Activated CD4-positive, alpha-beta T cell treated with anti-CD3 and anti-CD28 coated beads, Interleukin-2, amount 10 ng/mL, durations not matched to agents 24 days and 14 days (primary cell): ENCODE measurements at regions not wholly inside any gene's neighbourhood (a gene's known extent, or its start where the extent isn't known, plus 50 kb on each side); places are given as distances from the start of the nearest gene placed in this dataset.

Experiments
- DNase-seq: peaks from one replicate; pipeline ENCODE4 v3.0.0; 2022
- H3K27ac Mint-ChIP-seq: one replicate; pipeline ENCODE4 v1.8.0; 2022; ENCODE audit warnings: mild to moderate bottlenecking, mixed read lengths
- H3K27me3 Mint-ChIP-seq: one replicate; pipeline ENCODE4 v1.8.0; 2022; ENCODE audit warnings: mixed read lengths
- H3K36me3 Mint-ChIP-seq: one replicate; pipeline ENCODE4 v1.8.0; 2022; ENCODE audit warnings: low read depth, mild to moderate bottlenecking, mixed read lengths
- H3K4me1 Mint-ChIP-seq: one replicate; pipeline ENCODE4 v1.8.0; 2021; ENCODE audit warnings: mixed read lengths
- H3K4me3 Mint-ChIP-seq: one replicate; pipeline ENCODE4 v1.8.0; 2022; ENCODE audit warnings: mild to moderate bottlenecking, moderate library complexity, mixed read lengths
- H3K9me3 Mint-ChIP-seq: one replicate; pipeline ENCODE4 v1.8.0; 2021; ENCODE audit warnings: mixed read lengths
- intact Hi-C: fragments of 100-400 bp; cut with micrococcal nuclease; formaldehyde crosslinking; loops from one replicate; pipeline ENCODE4 v1.15.1; 2023

- no peaks in the 10 kb centered on the region for H3K36me3 Mint-ChIP-seq
- DNase-seq = no peak
- H3K27me3 Mint-ChIP-seq = no peaks in the 10 kb centered on the region
- no peaks in the 10 kb centered on the region for H3K4me1 Mint-ChIP-seq
- H3K27ac Mint-ChIP-seq = no peak overlapping the region
- H3K4me3 Mint-ChIP-seq = no peak overlapping the region
- intact Hi-C loops = no loop called here
- H3K9me3 Mint-ChIP-seq = no peaks in the 10 kb centered on the region
These were observed 1963.3 kb upstream of the PIK3C3 start for GRCh38 chr18:39991696-39992265.

GRCh38 chr18:39990540-39990939 is 1964.5 kb upstream of the PIK3C3 start:
- intact Hi-C loops = no loop called here
- DNase-seq = no peak
- no peaks in the 10 kb centered on the region for H3K27me3 Mint-ChIP-seq
- H3K9me3 Mint-ChIP-seq = peaks cover 5% of the 10 kb centered on the region
- no peaks in the 10 kb centered on the region for H3K36me3 Mint-ChIP-seq
- no peaks in the 10 kb centered on the region for H3K4me1 Mint-ChIP-seq
- no peak overlapping the region for H3K4me3 Mint-ChIP-seq
- no peak overlapping the region for H3K27ac Mint-ChIP-seq

- Mint-ChIP-seq H3K36me3 (no peaks in the 10 kb centered on the region), H3K27me3 (no peaks in the 10 kb centered on the region), H3K27ac (no peak overlapping the region), H3K9me3 (no peaks in the 10 kb centered on the region), H3K4me1 (no peaks in the 10 kb centered on the region), H3K4me3 (no peak overlapping the region)
- DNase-seq = no peak
- intact Hi-C loops = no loop called here
These were observed 1978.3 kb upstream of the PIK3C3 start for GRCh38 chr18:39976771-39977170.

GRCh38 chr18:39972521-39972920 is 1982.5 kb upstream of the PIK3C3 start:
- Mint-ChIP-seq H3K9me3 (no peaks in the 10 kb centered on the region), H3K4me1 (no peaks in the 10 kb centered on the region), H3K27me3 (no peaks in the 10 kb centered on the region), H3K36me3 (no peaks in the 10 kb centered on the region), H3K4me3 (no peak overlapping the region), H3K27ac (no peak overlapping the region)
- intact Hi-C loops = no loop called here
- DNase-seq = no peak

- H3K4me3 Mint-ChIP-seq = no peak overlapping the region
- intact Hi-C loops = no loop called here
- H3K27me3 Mint-ChIP-seq = no peaks in the 10 kb centered on the region
- no peak for DNase-seq
- no peaks in the 10 kb centered on the region for H3K4me1 Mint-ChIP-seq
- no peaks in the 10 kb centered on the region for H3K36me3 Mint-ChIP-seq
- H3K9me3 Mint-ChIP-seq = no peaks in the 10 kb centered on the region
- H3K27ac Mint-ChIP-seq = no peak overlapping the region
These were observed 1985.1 kb upstream of the PIK3C3 start for GRCh38 chr18:39969803-39970494.

GRCh38 chr18:39966275-39966674 is 1988.8 kb upstream of the PIK3C3 start:
- Mint-ChIP-seq H3K9me3 (peaks cover 3% of the 10 kb centered on the region), H3K4me1 (no peaks in the 10 kb centered on the region), H3K27ac (no peak overlapping the region), H3K27me3 (no peaks in the 10 kb centered on the region), H3K36me3 (no peaks in the 10 kb centered on the region), H3K4me3 (no peak overlapping the region)
- DNase-seq = no peak
- intact Hi-C loops = no loop called here

GRCh38 chr18:39962546-39962945 is 1992.5 kb upstream of the PIK3C3 start:
- Mint-ChIP-seq H3K36me3 (no peaks in the 10 kb centered on the region), H3K27me3 (no peaks in the 10 kb centered on the region), H3K27ac (no peak overlapping the region), H3K4me3 (no peak overlapping the region), H3K9me3 (peaks cover 3% of the 10 kb centered on the region), H3K4me1 (no peaks in the 10 kb centered on the region)
- intact Hi-C loops = no loop called here
- DNase-seq = no peak

- H3K4me3 Mint-ChIP-seq = no peak overlapping the region
- intact Hi-C loops = no loop called here
- no peaks in the 10 kb centered on the region for H3K27me3 Mint-ChIP-seq
- H3K36me3 Mint-ChIP-seq = no peaks in the 10 kb centered on the region
- no peak for DNase-seq
- peaks cover 3% of the 10 kb centered on the region for H3K9me3 Mint-ChIP-seq
- H3K27ac Mint-ChIP-seq = no peak overlapping the region
- no peaks in the 10 kb centered on the region for H3K4me1 Mint-ChIP-seq
These were observed 1994.5 kb upstream of the PIK3C3 start for GRCh38 chr18:39960550-39960949.

GRCh38 chr18:39959839-39960238 is 1995.2 kb upstream of the PIK3C3 start:
- intact Hi-C loops = no loop called here
- H3K27ac Mint-ChIP-seq = no peak overlapping the region
- no peak for DNase-seq
- no peak overlapping the region for H3K4me3 Mint-ChIP-seq
- H3K36me3 Mint-ChIP-seq = no peaks in the 10 kb centered on the region
- H3K4me1 Mint-ChIP-seq = no peaks in the 10 kb centered on the region
- no peaks in the 10 kb centered on the region for H3K27me3 Mint-ChIP-seq
- peaks cover 3% of the 10 kb centered on the region for H3K9me3 Mint-ChIP-seq

- H3K36me3 Mint-ChIP-seq = no peaks in the 10 kb centered on the region
- no peak for DNase-seq
- H3K9me3 Mint-ChIP-seq = peaks cover 3% of the 10 kb centered on the region
- no peak overlapping the region for H3K27ac Mint-ChIP-seq
- intact Hi-C loops = no loop called here
- H3K27me3 Mint-ChIP-seq = no peaks in the 10 kb centered on the region
- no peak overlapping the region for H3K4me3 Mint-ChIP-seq
- no peaks in the 10 kb centered on the region for H3K4me1 Mint-ChIP-seq
These were observed 1996.2 kb upstream of the PIK3C3 start for GRCh38 chr18:39958876-39959275.

GRCh38 chr18:39952816-39953215 is 2002.2 kb upstream of the PIK3C3 start:
- H3K4me1 Mint-ChIP-seq = no peaks in the 10 kb centered on the region
- no peaks in the 10 kb centered on the region for H3K27me3 Mint-ChIP-seq
- intact Hi-C loops = no loop called here
- H3K36me3 Mint-ChIP-seq = no peaks in the 10 kb centered on the region
- H3K4me3 Mint-ChIP-seq = no peak overlapping the region
- no peak overlapping the region for H3K27ac Mint-ChIP-seq
- no peak for DNase-seq
- H3K9me3 Mint-ChIP-seq = no peaks in the 10 kb centered on the region

- Mint-ChIP-seq H3K36me3 (no peaks in the 10 kb centered on the region), H3K4me3 (no peak overlapping the region), H3K9me3 (peaks cover 3% of the 10 kb centered on the region), H3K27ac (no peak overlapping the region), H3K4me1 (no peaks in the 10 kb centered on the region), H3K27me3 (no peaks in the 10 kb centered on the region)
- DNase-seq = no peak
- intact Hi-C loops = no loop called here
These were observed 2003.8 kb upstream of the PIK3C3 start for GRCh38 chr18:39951142-39951720.

- no peak overlapping the region for H3K27ac Mint-ChIP-seq
- no peak for DNase-seq
- no peak overlapping the region for H3K4me3 Mint-ChIP-seq
- H3K4me1 Mint-ChIP-seq = peaks cover 2% of the 10 kb centered on the region
- H3K9me3 Mint-ChIP-seq = peaks cover 3% of the 10 kb centered on the region
- no peaks in the 10 kb centered on the region for H3K36me3 Mint-ChIP-seq
- no peaks in the 10 kb centered on the region for H3K27me3 Mint-ChIP-seq
- intact Hi-C loops = no loop called here
These were observed 2008.4 kb upstream of the PIK3C3 start for GRCh38 chr18:39946623-39947061.

GRCh38 chr18:39945076-39945475 is 2010.0 kb upstream of the PIK3C3 start:
- Mint-ChIP-seq H3K4me1 (peaks cover 2% of the 10 kb centered on the region), H3K27me3 (no peaks in the 10 kb centered on the region), H3K9me3 (peaks cover 3% of the 10 kb centered on the region), H3K27ac (no peak overlapping the region), H3K4me3 (no peak overlapping the region), H3K36me3 (no peaks in the 10 kb centered on the region)
- intact Hi-C loops = no loop called here
- DNase-seq = no peak
